AG10803 (cell line): ENCODE measurements at regions not wholly inside any gene's neighbourhood (a gene's known extent, or its start where the extent isn't known, plus 50 kb on each side); places are given as distances from the start of the nearest gene placed in this dataset.

Experiments used
- DNase-seq: peaks from one replicate; pipeline ENCODE4 v3.0.0; 2010; ENCODE audit warnings: low read depth
- H3K4me3 ChIP-seq: 2 replicates; pipeline ENCODE4 v1.5.1; 2011; ENCODE audit warnings: mild to moderate bottlenecking, low read length, control low read depth
- TF ChIP-seq, protein P1 (sequence below): conservative IDR thresholded peaks from 2 replicates; pipeline ENCODE4 v1.5.1; 2011; ENCODE audit warnings: mild to moderate bottlenecking, low read length, control low read depth, inconsistent platforms

DNA sequence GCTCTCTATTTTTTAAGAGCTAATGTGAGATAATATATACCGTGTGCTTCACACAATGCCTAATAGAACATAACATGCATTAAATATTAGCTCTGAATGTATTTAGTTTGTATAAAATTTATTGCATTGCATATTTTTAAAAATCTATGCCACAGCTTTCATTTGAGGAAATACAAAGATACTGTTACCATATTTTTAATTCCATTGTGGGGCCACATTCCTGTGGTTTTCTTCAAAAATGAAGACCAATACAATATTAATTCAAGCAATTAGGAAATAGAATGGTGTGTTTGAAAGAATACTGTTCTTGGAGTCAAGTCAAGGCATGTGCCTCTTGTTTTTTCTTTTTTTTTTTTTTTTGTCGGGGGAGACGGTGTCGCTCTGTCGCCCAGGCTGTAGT is 95.4 kb upstream of the CADPS start:
- TF ChIP-seq, protein P1, sequence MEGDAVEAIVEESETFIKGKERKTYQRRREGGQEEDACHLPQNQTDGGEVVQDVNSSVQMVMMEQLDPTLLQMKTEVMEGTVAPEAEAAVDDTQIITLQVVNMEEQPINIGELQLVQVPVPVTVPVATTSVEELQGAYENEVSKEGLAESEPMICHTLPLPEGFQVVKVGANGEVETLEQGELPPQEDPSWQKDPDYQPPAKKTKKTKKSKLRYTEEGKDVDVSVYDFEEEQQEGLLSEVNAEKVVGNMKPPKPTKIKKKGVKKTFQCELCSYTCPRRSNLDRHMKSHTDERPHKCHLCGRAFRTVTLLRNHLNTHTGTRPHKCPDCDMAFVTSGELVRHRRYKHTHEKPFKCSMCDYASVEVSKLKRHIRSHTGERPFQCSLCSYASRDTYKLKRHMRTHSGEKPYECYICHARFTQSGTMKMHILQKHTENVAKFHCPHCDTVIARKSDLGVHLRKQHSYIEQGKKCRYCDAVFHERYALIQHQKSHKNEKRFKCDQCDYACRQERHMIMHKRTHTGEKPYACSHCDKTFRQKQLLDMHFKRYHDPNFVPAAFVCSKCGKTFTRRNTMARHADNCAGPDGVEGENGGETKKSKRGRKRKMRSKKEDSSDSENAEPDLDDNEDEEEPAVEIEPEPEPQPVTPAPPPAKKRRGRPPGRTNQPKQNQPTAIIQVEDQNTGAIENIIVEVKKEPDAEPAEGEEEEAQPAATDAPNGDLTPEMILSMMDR, result no peak
- no peak overlapping the region for H3K4me3 ChIP-seq
- no peak for DNase-seq

DNA sequence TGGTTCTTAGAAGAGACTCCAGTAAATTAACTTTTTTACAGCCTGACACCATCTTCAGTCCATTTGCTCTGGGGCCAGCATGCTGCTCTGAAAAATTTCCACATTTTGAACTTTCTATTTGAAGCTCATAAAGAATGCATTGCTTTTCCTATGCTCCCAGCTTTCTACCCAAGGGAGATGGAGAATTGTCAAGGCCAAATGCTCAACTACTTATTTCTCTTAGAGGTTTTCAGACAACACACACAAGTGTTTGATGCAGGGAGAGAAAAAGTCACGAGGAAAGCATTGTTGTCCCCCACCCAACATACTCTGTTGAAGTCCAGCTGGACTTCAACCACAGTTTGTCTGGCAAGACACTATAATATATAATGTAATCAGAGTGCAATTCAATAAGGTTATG is 100.3 kb upstream of the CADPS start:
- DNase-seq, result no peak
- no peak overlapping the region for H3K4me3 ChIP-seq
- TF ChIP-seq, protein P1, result no peak

DNA sequence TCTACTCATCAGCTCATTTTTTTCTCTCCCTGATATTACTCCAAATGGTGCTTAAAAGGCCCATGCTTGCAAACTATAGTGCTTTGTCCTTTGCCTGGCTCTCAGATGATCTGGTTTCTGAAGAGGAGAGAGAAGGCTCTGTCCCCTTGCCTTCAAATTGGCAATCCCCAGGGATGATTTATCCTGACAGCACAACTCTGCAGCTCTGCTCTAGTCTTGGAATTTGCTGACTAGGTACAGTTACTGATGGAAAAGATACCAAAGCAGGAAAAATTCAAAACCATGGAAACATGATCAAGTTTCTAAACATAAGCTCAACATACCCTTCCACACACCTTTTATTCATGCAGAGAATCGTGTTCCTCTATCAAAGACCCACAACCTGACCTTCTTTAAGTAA is 106.7 kb upstream of the CADPS start:
- H3K4me3 ChIP-seq, result no peak overlapping the region
- DNase-seq, result no peak
- TF ChIP-seq, protein P1, result no peak

DNA sequence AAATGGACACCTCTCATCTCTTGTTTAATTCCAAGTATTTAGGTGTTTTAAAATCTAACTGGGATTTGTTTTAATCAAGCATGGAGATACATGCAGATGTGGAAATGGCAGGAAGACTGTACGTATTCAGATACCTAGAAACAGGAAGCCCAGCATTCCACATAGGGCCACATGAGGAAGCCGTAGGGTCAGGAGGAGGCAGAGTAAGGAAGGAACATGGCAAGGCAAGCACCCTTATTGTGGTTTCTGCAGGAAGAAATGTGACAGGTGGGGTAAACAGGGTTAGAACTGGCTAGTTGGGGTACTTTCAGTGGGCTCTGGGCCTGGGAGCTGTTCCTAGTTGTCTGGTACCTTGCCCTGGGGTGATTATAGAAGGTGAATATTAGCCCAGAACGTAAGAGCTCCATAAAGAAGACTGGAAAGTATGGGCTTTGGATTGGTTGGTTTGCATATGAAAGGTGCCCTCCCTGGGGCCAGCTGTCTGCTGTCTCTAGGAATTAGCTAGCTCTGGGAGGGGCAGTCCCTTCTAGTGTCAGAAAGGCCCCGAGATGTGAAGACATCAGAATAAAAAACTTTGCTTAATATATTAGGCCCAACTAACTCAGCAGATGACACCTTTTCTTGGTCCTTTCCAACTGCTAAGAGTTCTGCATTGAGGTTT is 107.7 kb upstream of the CADPS start:
- no peak for DNase-seq
- H3K4me3 ChIP-seq, result no peak overlapping the region
- TF ChIP-seq, protein P1, result no peak

DNA sequence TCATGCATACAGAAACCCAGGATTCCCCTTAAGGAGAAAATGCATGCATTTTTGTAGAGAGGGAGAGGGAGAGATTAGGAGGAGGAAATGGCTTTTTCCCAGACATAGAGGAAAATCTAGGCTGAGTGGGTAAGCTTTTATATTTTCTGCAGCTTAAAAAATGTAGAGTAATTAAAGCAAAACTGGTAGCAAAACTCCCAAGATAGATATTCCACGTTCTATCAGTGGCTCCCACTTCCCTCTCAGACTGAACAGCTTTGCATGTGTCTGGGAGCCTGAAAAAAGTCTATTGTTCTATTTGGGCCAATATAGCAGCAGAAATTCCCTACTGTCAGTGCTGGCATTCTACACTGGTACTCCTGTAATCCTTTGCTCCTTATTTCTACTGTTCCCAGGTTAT is 110.8 kb upstream of the CADPS start:
- no peak overlapping the region for H3K4me3 ChIP-seq
- DNase-seq, result no peak
- TF ChIP-seq, protein P1, result no peak

DNA sequence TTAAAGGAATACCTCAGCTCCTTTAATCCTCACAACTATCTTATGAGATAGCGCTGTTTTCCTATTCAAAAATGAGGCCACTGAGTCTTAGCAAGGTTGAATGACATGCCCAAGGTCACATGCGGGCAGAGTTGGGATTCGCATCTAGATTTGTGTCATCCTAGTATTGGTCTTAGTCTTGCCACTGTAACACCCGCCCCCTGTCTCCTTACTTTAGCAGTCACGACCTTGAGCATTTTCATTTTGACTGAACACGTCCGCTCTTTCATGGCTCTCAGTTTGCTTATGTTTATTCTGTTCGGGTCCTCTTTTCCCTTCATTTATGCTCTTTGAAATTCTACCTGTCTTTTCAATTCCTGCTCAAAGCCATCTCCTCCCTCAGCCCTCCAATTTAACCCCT is 112.5 kb upstream of the CADPS start:
- no peak for DNase-seq
- TF ChIP-seq, protein P1, result no peak
- no peak overlapping the region for H3K4me3 ChIP-seq

DNA sequence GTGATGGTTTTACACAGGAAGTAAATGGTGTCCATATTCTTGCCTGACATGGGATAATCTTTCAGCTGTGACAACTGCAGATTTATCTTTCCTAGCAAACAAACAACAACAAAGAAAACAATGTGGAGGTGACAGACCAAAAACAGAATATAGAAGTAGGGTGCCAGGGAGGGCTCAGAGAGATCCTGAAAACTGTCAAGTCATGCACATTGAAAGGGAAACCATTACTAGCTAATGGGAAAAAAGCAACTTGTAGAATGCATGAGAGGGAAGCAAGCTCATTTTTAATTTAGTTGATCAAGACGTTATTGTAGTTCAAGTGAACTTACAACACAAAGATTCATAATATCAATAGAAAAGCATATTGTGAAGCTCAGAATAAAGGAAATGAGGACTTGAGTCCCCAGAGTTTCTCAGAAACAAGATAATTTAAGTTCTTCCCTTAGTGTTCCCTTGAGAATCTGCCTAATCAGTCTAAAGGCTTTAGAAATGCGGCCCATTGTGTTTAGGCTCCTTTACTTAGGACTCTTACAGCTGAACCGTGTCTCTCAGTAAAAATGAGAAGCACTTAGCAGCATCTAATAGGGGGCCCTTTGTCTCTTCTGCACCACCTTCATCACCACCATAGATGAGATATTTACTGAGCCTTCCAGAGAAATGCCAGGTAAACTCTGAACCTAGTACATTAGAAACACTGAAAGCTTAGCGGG is 115.6 kb upstream of the CADPS start:
- TF ChIP-seq, protein P1, result no peak
- DNase-seq, result no peak
- H3K4me3 ChIP-seq, result no peak overlapping the region
